HCT116 (cell line): ENCODE measurements at regions not wholly inside any gene's neighbourhood (a gene's known extent, or its start where the extent isn't known, plus 50 kb on each side); places are given as distances from the start of the nearest gene placed in this dataset.

Experiments
- ATAC-seq: fragments of 200-7000 bp; cut with Tn5 transposase; 2 replicates; pipeline ENCODE4 v1.9.1; 2020; ENCODE audit warnings: mild to moderate bottlenecking, moderate library complexity
- BruUV-seq: library from RNA; stranded (reverse); fragments of 400-500 nt; replicated peaks from 2 replicates; lab custom pipeline; 2021; lab: Mats Ljungman, UMichigan
- CTCF ChIA-PET: fragments of 300-600 bp; sonication (Branson Sonifier 250); formaldehyde crosslinking; loops from one replicate; lab custom pipeline; 2021; ENCODE audit warnings: antibody characterized with exemption; lab: Charles Lee
- POLR2A ChIA-PET: fragments of 300-600, 350-600 bp; sonication (Branson Sonifier 250); formaldehyde crosslinking; loops from one replicate; lab custom pipeline; 2021; ENCODE audit warnings: antibody characterized with exemption; lab: Charles Lee
- RAD21 ChIA-PET, 2 experiments: fragments of 300-600 bp; sonication (Branson Sonifier 250); formaldehyde crosslinking; loops; one replicate each; lab custom pipeline; 2023; ENCODE audit warnings: low total read pairs in 2 of 2; ENCODE audit not compliant: uncharacterized antibody in 2 of 2, unreplicated experiment in 2 of 2, low non-redundant PET in 1 of 2; lab: Charles Lee
- DNase-seq: peaks from one replicate; pipeline ENCODE4 v3.0.0-alpha.2; 2010; ENCODE audit warnings: low read depth, low spot score
- H2AFZ ChIP-seq: fragments of 200-600 bp; shearing (Covaris generic), sonication (generic); 2 replicates; pipeline ENCODE4 v1.6.1; 2017; ENCODE audit warnings: low read depth, mixed run types, mixed read lengths, antibody characterized with exemption, low read length; ENCODE audit not compliant: poor library complexity, severe bottlenecking
- H3K27ac ChIP-seq: 2 replicates; pipeline ENCODE4 v1.5.1; 2012; ENCODE audit warnings: low read depth, low read length
- H3K27me3 ChIP-seq: fragments of 200-600 bp; sonication (generic); 2 replicates; pipeline ENCODE4 v1.6.1; 2016; ENCODE audit warnings: mixed run types, low read length, mixed read lengths; ENCODE audit not compliant: insufficient read depth
- H3K36me3 ChIP-seq, 2 experiments: fragments of 200-500 bp in 1 of 2; fragments of 200-600 bp in 1 of 2; sonication (Bioruptor generic) in 1 of 2; sonication (generic) in 1 of 2; 2 replicates each; pipeline versions ENCODE4 v1.5.1 to v1.6.1; 2014 to 2016; ENCODE audit warnings: low read length in 2 of 2, inconsistent platforms in 1 of 2, mixed read lengths in 1 of 2, mixed run types in 1 of 2; ENCODE audit not compliant: insufficient read depth in 2 of 2, control insufficient read depth in 1 of 2
- H3K4me1 ChIP-seq, 2 experiments: fragments of 200-600 bp in 1 of 2; sonication (generic) in 1 of 2; 2 replicates each; pipeline versions ENCODE4 v1.5.1 to v1.6.1; 2012 to 2017; ENCODE audit warnings: low read length in 2 of 2, inconsistent platforms in 1 of 2, mild to moderate bottlenecking in 1 of 2, mixed read lengths in 1 of 2, mixed run types in 1 of 2, moderate library complexity in 1 of 2; ENCODE audit not compliant: insufficient read depth in 2 of 2, control insufficient read depth in 1 of 2
- H3K4me2 ChIP-seq: fragments of 200-600 bp; sonication (generic); 2 replicates; pipeline ENCODE4 v1.6.1; 2017; ENCODE audit warnings: mixed run types, low read length, mixed read lengths
- H3K4me3 ChIP-seq, 2 experiments: fragments of 200-600 bp in 1 of 2; sonication (generic) in 1 of 2; replicated peaks in 1 of 2; 2 replicates each; pipeline ENCODE4 v1.5.1; 2011 to 2016; ENCODE audit warnings: low read length in 2 of 2, control low read depth in 1 of 2, low read depth in 1 of 2, mild to moderate bottlenecking in 1 of 2, mixed read lengths in 1 of 2, mixed run types in 1 of 2
- H3K79me2 ChIP-seq: fragments of 200-600 bp; sonication (generic); 2 replicates; pipeline ENCODE4 v1.6.1; 2017; ENCODE audit warnings: mild to moderate bottlenecking, mixed run types, low read length, moderate library complexity, mixed read lengths; ENCODE audit not compliant: insufficient read depth
- H3K9ac ChIP-seq: fragments of 200-600 bp; sonication (generic); 2 replicates; pipeline ENCODE4 v1.6.1; 2016; ENCODE audit warnings: low read length, mixed read lengths
- H3K9me2 ChIP-seq: fragments of 200-600 bp; sonication (generic), shearing (Covaris generic); 2 replicates; pipeline ENCODE4 v1.6.1; 2017; ENCODE audit warnings: mixed run types, mild to moderate bottlenecking, moderate library complexity; ENCODE audit not compliant: insufficient read depth
- H3K9me3 ChIP-seq, 2 experiments: fragments of 200-500 bp in 1 of 2; fragments of 200-600 bp in 1 of 2; sonication (Bioruptor generic) in 1 of 2; sonication (generic) in 1 of 2; 2 replicates each; pipeline ENCODE4 v1.6.1; 2014 to 2017; ENCODE audit warnings: low read length in 2 of 2, mixed read lengths in 2 of 2, inconsistent platforms in 1 of 2, low read depth in 1 of 2, mild to moderate bottlenecking in 1 of 2, mixed run types in 1 of 2, moderate library complexity in 1 of 2; ENCODE audit not compliant: control insufficient read depth in 1 of 2, insufficient read depth in 1 of 2
- H4K20me1 ChIP-seq: fragments of 200-600 bp; sonication (generic), shearing (Covaris generic); 2 replicates; pipeline ENCODE4 v1.6.1; 2017; ENCODE audit warnings: mixed run types, mild to moderate bottlenecking, moderate library complexity; ENCODE audit not compliant: insufficient read depth
- CBX3 ChIP-seq: IDR thresholded peaks from 2 replicates; pipeline ENCODE4 v1.6.1; 2012; ENCODE audit warnings: low read depth
- CEBPB ChIP-seq: IDR thresholded peaks from 2 replicates; pipeline ENCODE4 v1.6.1; 2012; ENCODE audit warnings: low read depth
- CTCF ChIP-seq, 3 experiments: fragments of 200-600 bp in 1 of 3; sonication (generic) in 1 of 3; IDR thresholded peaks in 2 of 3; conservative IDR thresholded peaks in 1 of 3; 2 replicates each; pipeline ENCODE4 v1.5.1; 2012 to 2017; ENCODE audit warnings: low read depth in 2 of 3, low read length in 2 of 3, antibody characterized with exemption in 1 of 3, borderline replicate concordance in 1 of 3, control low read depth in 1 of 3, mild to moderate bottlenecking in 1 of 3, mixed read lengths in 1 of 3, mixed run types in 1 of 3, moderate library complexity in 1 of 3; ENCODE audit not compliant: insufficient read depth in 1 of 3
- EGR1 ChIP-seq: IDR thresholded peaks from 2 replicates; pipeline ENCODE4 v1.6.1; 2012; ENCODE audit warnings: low read depth
- ELF1 ChIP-seq: IDR thresholded peaks from 2 replicates; pipeline ENCODE4 v1.6.1; 2012; ENCODE audit warnings: low read depth, borderline replicate concordance
- EZH2 ChIP-seq: fragments of 200-600 bp; sonication (generic); IDR thresholded peaks from 2 replicates; pipeline ENCODE4 v1.6.1; 2017; ENCODE audit warnings: antibody characterized with exemption, mixed run types
- POLR2AphosphoS5 ChIP-seq: IDR thresholded peaks from 2 replicates; pipeline ENCODE4 v1.6.1; 2011; ENCODE audit warnings: mild to moderate bottlenecking, low read depth, low read length, moderate library complexity
- RAD21 ChIP-seq: IDR thresholded peaks from 2 replicates; pipeline ENCODE4 v1.6.1; 2012; ENCODE audit warnings: low read depth, mild to moderate bottlenecking
- REST ChIP-seq: IDR thresholded peaks from 2 replicates; pipeline ENCODE4 v1.6.1; 2012; ENCODE audit warnings: low read depth
- SIN3A ChIP-seq: IDR thresholded peaks from 2 replicates; pipeline ENCODE4 v1.6.1; 2012; ENCODE audit warnings: low read depth
- ZFX ChIP-seq: fragments of 450-650 bp; IDR thresholded peaks from 2 replicates; pipeline ENCODE4 v1.6.1; 2017
- ZNF274 ChIP-seq: fragments of 200-500 bp; sonication (Bioruptor generic); IDR thresholded peaks from 2 replicates; pipeline ENCODE4 v1.6.1; 2014; ENCODE audit warnings: mild to moderate bottlenecking, low read depth, low read length, inconsistent platforms
- intact Hi-C: fragments of 100-400 bp; cut with micrococcal nuclease; formaldehyde crosslinking; loops from 2 replicates; pipeline ENCODE4 v1.10.0; 2022

- Histone ChIP-seq H3K9ac (no peak overlapping the region), H3K36me3 (no peaks in the 10 kb centered on the region), H3K27me3 (no peaks in the 10 kb centered on the region), H2AFZ (no peak overlapping the region), H3K4me1 (peaks cover 2 to 4% of the 10 kb centered on the region in 2 experiments), H3K9me3 (no peaks in the 10 kb centered on the region), H3K4me2 (no peak overlapping the region), H4K20me1 (no peaks in the 10 kb centered on the region), H3K79me2 (no peaks in the 10 kb centered on the region), H3K4me3 (no peak overlapping the region), H3K9me2 (no peaks in the 10 kb centered on the region), H3K27ac (no peak overlapping the region)
- ChIA-PET POLR2A (no interaction called here), RAD21 (no interaction called here), CTCF (no interaction called here)
- ATAC-seq (no peak), DNase-seq (no peak)
- intact Hi-C loops, result no loop called here
- TF ChIP-seq CBX3 (no peak), EZH2 (no peak), ELF1 (no peak), EGR1 (no peak)
- no TSS peak for BruUV-seq
These were observed 292.8 kb downstream of the TLE1 start for GRCh38 chr9:81396528-81396927.

- RAD21 ChIA-PET, result no interaction called here
- H3K27ac ChIP-seq, result no peak overlapping the region
These were observed 293.7 kb downstream of the TLE1 start for GRCh38 chr9:81395676-81396054.

More at GRCh38 chr9:81395676-81396054, 293.7 kb downstream of the TLE1 start:
- ATAC-seq (no peak), DNase-seq (no peak)
- no peaks in the 10 kb centered on the region for H3K9me2 ChIP-seq
- no peaks in the 10 kb centered on the region for H3K9me3 ChIP-seq
- ChIA-PET POLR2A (no interaction called here), CTCF (no interaction called here)
- intact Hi-C loops, result no loop called here
- no peaks in the 10 kb centered on the region for H3K27me3 ChIP-seq
- no TSS peak for BruUV-seq
- H3K9ac ChIP-seq, result no peak overlapping the region
- no peaks in the 10 kb centered on the region for H3K79me2 ChIP-seq
- peaks cover 5 to 13% of the 10 kb centered on the region in 2 experiments for H3K4me1 ChIP-seq
- no peaks in the 10 kb centered on the region for H4K20me1 ChIP-seq
- H2AFZ ChIP-seq, result no peak overlapping the region
- H3K4me3 ChIP-seq, result no peak overlapping the region
- no peaks in the 10 kb centered on the region for H3K36me3 ChIP-seq
- TF ChIP-seq ZFX (no peak), CEBPB (no peak), ZNF274 (no peak), REST (no peak), CTCF (IDR thresholded peaks at IDR 0.05 in 2 of 3, conservative IDR thresholded peaks at IDR 0.05 in 1 of 3; ENCODE audit: borderline replicate concordance in 1 of 3, insufficient read depth in 1 of 3, low read depth in 2 of 3, low read length in 2 of 3) (no peak), EZH2 (no peak), SIN3A (no peak), RAD21 (no peak), POLR2AphosphoS5 (no peak)
- no peak overlapping the region for H3K4me2 ChIP-seq
